ENCODE measurements at regions not wholly inside any gene's neighbourhood (a gene's known extent, or its start where the extent isn't known, plus 50 kb on each side); places are given as distances from the start of the nearest gene placed in this dataset.

DNA sequence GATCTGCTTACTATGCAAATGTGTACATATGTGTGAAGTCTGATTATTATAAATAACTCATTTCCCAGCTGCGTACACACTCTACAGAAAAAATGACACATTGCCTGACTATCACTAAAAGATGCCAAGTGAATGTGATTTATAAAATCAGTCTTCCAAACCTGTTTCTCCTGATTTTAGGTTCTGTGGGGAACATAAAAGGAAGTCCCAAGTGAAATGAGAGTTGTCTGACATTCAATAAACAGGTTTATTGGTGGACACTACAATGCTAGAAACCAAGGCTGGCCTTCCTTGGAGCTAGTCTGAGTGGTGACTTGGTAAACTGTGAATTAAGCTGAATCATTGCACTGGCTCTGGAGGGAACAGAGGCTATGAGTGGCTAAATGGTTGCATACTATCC, 287.9 kb upstream of the ESRRG start:
- Mint-ChIP-seq H3K9me3 (peaks cover 11% of the 10 kb centered on the region), H3K36me3 (no peaks in the 10 kb centered on the region), H3K4me1 (no peaks in the 10 kb centered on the region), H3K27me3 (no peaks in the 10 kb centered on the region), H3K4me3 (no peak overlapping the region), H3K27ac (no peak overlapping the region)

DNA sequence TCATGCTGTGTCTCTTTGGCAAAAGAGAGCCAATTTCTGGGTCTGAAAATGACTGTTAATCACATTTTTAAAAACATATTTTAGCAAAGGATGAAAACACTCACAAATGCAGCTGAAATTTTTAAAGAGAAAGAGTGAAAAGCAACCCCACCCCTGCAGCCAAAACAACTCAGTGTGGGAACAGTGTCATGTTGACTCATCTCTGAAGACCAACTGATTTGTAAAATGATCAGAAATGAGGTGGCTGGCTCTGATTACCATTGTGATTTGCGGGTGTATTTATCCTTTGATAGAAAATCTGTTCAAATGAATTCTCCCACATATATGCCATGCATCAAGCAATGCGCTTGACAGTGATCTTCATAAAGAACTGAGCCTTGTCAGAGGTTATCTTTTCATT, 287.0 kb upstream of the ESRRG start:
- Mint-ChIP-seq H3K4me3 (no peak overlapping the region), H3K4me1 (no peaks in the 10 kb centered on the region), H3K9me3 (peaks cover 11% of the 10 kb centered on the region), H3K27ac (no peak overlapping the region), H3K27me3 (no peaks in the 10 kb centered on the region), H3K36me3 (no peaks in the 10 kb centered on the region)

GRCh38 chr1:217009376-217009775, 286.1 kb upstream of the ESRRG start:
- Mint-ChIP-seq H3K4me3 (no peak overlapping the region), H3K36me3 (no peaks in the 10 kb centered on the region), H3K27ac (no peak overlapping the region), H3K9me3 (peaks cover 8% of the 10 kb centered on the region), H3K4me1 (no peaks in the 10 kb centered on the region), H3K27me3 (no peaks in the 10 kb centered on the region)

GRCh38 chr1:217004776-217005436, 281.7 kb upstream of the ESRRG start:
- H3K27me3 Mint-ChIP-seq: no peaks in the 10 kb centered on the region
- no peaks in the 10 kb centered on the region for H3K36me3 Mint-ChIP-seq
- H3K27ac Mint-ChIP-seq: no peak overlapping the region
- peaks cover 11% of the 10 kb centered on the region for H3K9me3 Mint-ChIP-seq
- H3K4me3 Mint-ChIP-seq: no peak overlapping the region
- H3K4me1 Mint-ChIP-seq: no peaks in the 10 kb centered on the region

- H3K36me3 Mint-ChIP-seq: no peaks in the 10 kb centered on the region
- H3K4me3 Mint-ChIP-seq: no peak overlapping the region
- peaks cover 11% of the 10 kb centered on the region for H3K9me3 Mint-ChIP-seq
- no peaks in the 10 kb centered on the region for H3K4me1 Mint-ChIP-seq
- no peaks in the 10 kb centered on the region for H3K27me3 Mint-ChIP-seq
- no peak overlapping the region for H3K27ac Mint-ChIP-seq
Observed at GRCh38 chr1:217003355-217003754, 280.1 kb upstream of the ESRRG start.

DNA sequence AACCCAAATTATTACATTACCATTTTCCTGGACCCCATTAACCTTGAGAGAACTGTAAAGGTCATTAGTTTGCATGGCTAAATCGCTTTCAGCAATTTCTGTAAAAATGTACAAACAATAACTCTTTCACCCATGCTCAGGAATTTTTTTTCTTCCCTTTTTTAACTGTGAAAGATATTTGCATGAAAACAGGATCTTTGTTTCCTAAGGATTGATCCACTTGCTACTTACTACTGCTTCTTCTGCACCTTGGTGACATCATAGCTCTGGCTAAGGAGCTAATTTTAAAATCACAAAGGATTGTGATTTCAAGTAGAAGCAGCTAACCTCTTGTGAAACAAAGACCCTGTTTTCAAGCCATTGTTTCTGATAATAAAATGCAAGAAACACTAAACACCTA, 274.6 kb upstream of the ESRRG start:
- no peaks in the 10 kb centered on the region for H3K27me3 Mint-ChIP-seq
- no peaks in the 10 kb centered on the region for H3K36me3 Mint-ChIP-seq
- H3K27ac Mint-ChIP-seq: no peak overlapping the region
- peaks cover 23% of the 10 kb centered on the region for H3K9me3 Mint-ChIP-seq
- no peak overlapping the region for H3K4me3 Mint-ChIP-seq
- no peaks in the 10 kb centered on the region for H3K4me1 Mint-ChIP-seq

DNA sequence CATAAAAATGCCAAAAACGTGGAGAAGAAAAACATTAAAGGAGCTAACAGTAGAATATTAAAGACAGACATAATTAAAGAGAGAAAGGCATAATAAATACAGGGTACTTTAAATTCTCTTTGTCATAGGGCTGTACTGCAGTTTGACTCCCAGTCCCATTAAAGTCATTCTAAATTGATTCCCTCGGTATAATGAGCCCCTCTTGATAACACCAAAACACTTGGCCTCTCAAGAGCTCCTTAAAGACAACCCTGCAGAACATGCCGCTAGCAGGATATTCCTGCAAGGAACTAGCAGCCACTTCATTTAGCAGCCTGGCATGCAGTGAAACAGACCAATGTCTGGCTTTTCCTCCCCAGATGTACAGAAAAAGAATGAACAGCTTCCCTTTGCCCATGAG, 273.8 kb upstream of the ESRRG start:
- Mint-ChIP-seq H3K36me3 (no peaks in the 10 kb centered on the region), H3K9me3 (peaks cover 25% of the 10 kb centered on the region), H3K4me3 (no peak overlapping the region), H3K27ac (no peak overlapping the region), H3K4me1 (no peaks in the 10 kb centered on the region), H3K27me3 (no peaks in the 10 kb centered on the region)

DNA sequence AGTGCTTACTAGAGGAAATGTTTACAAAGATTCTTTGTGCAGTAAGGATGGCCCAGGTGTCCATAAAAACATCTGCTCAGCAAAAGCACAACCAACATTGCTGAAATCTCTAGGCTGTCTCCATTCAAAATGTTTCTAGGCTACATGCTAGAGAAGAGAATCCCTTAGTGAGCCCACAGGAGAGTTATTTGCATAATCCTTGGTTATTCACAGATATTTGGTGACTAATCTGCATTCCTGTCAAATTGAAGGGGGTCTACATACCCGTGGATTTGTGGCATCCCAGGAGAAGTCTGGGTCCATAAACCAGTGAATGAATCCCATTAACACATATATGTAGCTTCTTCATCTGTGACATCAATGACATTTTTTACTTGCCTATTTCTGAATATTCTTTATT, 261.3 kb upstream of the ESRRG start:
- Mint-ChIP-seq H3K4me3 (no peak overlapping the region), H3K9me3 (peaks cover 13% of the 10 kb centered on the region), H3K27ac (no peak overlapping the region), H3K36me3 (no peaks in the 10 kb centered on the region), H3K27me3 (no peaks in the 10 kb centered on the region), H3K4me1 (no peaks in the 10 kb centered on the region)

DNA sequence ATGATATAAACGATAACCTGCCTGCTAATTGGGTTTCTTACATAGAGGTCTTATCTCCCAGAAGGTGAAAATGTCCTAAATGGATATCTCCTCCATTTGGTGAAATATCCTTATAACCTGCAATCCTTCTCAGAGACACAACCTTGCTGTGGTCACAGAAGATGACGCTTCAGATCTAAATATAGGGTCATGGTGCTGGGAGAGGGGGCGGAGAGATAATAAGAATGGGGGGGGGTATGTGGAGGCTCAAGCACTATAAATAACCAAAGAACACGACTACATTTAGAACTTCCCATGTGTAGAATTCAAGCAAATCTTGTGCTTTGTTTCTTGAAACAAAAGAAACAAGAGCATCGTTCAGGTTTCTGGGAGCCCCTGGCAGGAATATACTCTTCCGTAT, 260.6 kb upstream of the ESRRG start:
- no peaks in the 10 kb centered on the region for H3K36me3 Mint-ChIP-seq
- no peak overlapping the region for H3K4me3 Mint-ChIP-seq
- no peaks in the 10 kb centered on the region for H3K27me3 Mint-ChIP-seq
- no peaks in the 10 kb centered on the region for H3K4me1 Mint-ChIP-seq
- peaks cover 13% of the 10 kb centered on the region for H3K9me3 Mint-ChIP-seq
- H3K27ac Mint-ChIP-seq: no peak overlapping the region

GRCh38 chr1:216961516-216961915, 238.3 kb upstream of the ESRRG start:
- H3K4me1 Mint-ChIP-seq: no peaks in the 10 kb centered on the region
- H3K27ac Mint-ChIP-seq: no peak overlapping the region
- no peaks in the 10 kb centered on the region for H3K27me3 Mint-ChIP-seq
- no peaks in the 10 kb centered on the region for H3K36me3 Mint-ChIP-seq
- no peak overlapping the region for H3K4me3 Mint-ChIP-seq
- peaks cover 10% of the 10 kb centered on the region for H3K9me3 Mint-ChIP-seq

- H3K27me3 Mint-ChIP-seq: no peaks in the 10 kb centered on the region
- no peak overlapping the region for H3K27ac Mint-ChIP-seq
- no peaks in the 10 kb centered on the region for H3K4me1 Mint-ChIP-seq
- no peaks in the 10 kb centered on the region for H3K36me3 Mint-ChIP-seq
- peaks cover 10% of the 10 kb centered on the region for H3K9me3 Mint-ChIP-seq
- no peak overlapping the region for H3K4me3 Mint-ChIP-seq
Observed at GRCh38 chr1:216960716-216961115, 237.5 kb upstream of the ESRRG start.

GRCh38 chr1:216958569-216958968, 235.3 kb upstream of the ESRRG start:
- Mint-ChIP-seq H3K9me3 (peaks cover 10% of the 10 kb centered on the region), H3K4me3 (no peak overlapping the region), H3K4me1 (no peaks in the 10 kb centered on the region), H3K27me3 (no peaks in the 10 kb centered on the region), H3K36me3 (no peaks in the 10 kb centered on the region), H3K27ac (no peak overlapping the region)

DNA sequence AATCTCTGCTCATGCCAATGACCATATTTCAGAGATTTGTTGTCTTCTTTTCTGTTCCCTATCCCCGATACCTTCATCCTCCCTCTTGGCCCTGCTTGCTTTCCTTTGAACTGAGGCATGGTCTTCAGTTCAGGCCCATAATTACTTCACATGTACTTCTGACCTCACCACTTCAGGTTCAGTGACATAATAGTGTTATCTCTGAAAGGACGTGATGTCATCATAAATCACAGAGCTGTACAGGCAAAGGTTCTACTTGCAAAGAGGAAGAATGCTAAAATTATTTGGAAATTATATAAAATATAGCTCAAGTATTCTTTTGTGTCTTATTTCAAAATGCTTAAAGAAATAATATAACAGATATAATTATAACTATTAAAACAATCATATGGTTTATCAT, 230.3 kb upstream of the ESRRG start:
- Mint-ChIP-seq H3K27ac (no peak overlapping the region), H3K4me3 (no peak overlapping the region), H3K9me3 (peaks cover 4% of the 10 kb centered on the region), H3K4me1 (no peaks in the 10 kb centered on the region), H3K27me3 (no peaks in the 10 kb centered on the region), H3K36me3 (no peaks in the 10 kb centered on the region)

DNA sequence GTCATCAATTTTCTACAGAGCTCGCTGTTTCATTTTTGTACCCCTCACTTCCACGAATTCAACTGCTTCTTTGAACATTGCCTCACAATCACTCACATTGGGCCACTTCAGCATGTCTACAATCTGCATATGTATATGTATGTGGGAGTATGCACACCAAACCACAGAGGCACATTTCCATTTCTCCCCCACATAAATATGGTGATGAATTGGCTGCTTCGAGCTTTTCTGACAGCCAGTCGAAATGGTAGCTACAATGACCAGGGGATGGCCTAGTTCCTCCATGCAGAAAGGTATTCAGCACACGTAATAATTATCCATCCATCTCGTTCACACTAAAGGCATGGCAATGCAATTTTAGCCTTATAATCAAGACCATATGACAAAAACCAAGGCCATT, 229.6 kb upstream of the ESRRG start:
- H3K36me3 Mint-ChIP-seq: no peaks in the 10 kb centered on the region
- H3K27ac Mint-ChIP-seq: no peak overlapping the region
- H3K27me3 Mint-ChIP-seq: no peaks in the 10 kb centered on the region
- no peaks in the 10 kb centered on the region for H3K4me1 Mint-ChIP-seq
- H3K4me3 Mint-ChIP-seq: no peak overlapping the region
- H3K9me3 Mint-ChIP-seq: peaks cover 4% of the 10 kb centered on the region

GRCh38 chr1:216945538-216946080, 222.4 kb upstream of the ESRRG start:
- no peaks in the 10 kb centered on the region for H3K27me3 Mint-ChIP-seq
- H3K4me1 Mint-ChIP-seq: no peaks in the 10 kb centered on the region
- no peaks in the 10 kb centered on the region for H3K36me3 Mint-ChIP-seq
- no peak overlapping the region for H3K27ac Mint-ChIP-seq
- peaks cover 6% of the 10 kb centered on the region for H3K9me3 Mint-ChIP-seq
- no peak overlapping the region for H3K4me3 Mint-ChIP-seq

- H3K4me1 Mint-ChIP-seq: no peaks in the 10 kb centered on the region
- no peak overlapping the region for H3K4me3 Mint-ChIP-seq
- H3K27me3 Mint-ChIP-seq: no peaks in the 10 kb centered on the region
- H3K27ac Mint-ChIP-seq: no peak overlapping the region
- peaks cover 8% of the 10 kb centered on the region for H3K9me3 Mint-ChIP-seq
- H3K36me3 Mint-ChIP-seq: no peaks in the 10 kb centered on the region
Observed at GRCh38 chr1:216944864-216945510, 221.8 kb upstream of the ESRRG start.

- H3K9me3 Mint-ChIP-seq: peaks cover 7% of the 10 kb centered on the region
- no peaks in the 10 kb centered on the region for H3K27me3 Mint-ChIP-seq
- H3K4me3 Mint-ChIP-seq: no peak overlapping the region
Observed at GRCh38 chr1:216937491-216937890, 214.3 kb upstream of the ESRRG start.

More at GRCh38 chr1:216937491-216937890, 214.3 kb upstream of the ESRRG start:
- Mint-ChIP-seq H3K27ac (no peak overlapping the region), H3K36me3 (no peaks in the 10 kb centered on the region), H3K4me1 (no peaks in the 10 kb centered on the region)
